ENCODE measurements at regions not wholly inside any gene's neighbourhood (a gene's known extent, or its start where the extent isn't known, plus 50 kb on each side); places are given as distances from the start of the nearest gene placed in this dataset.
"Not testable (repeated sequence)": the region's sequence is repeated elsewhere in the genome, so short reads cannot be mapped to it uniquely, and the experiment has no call there.

DNA sequence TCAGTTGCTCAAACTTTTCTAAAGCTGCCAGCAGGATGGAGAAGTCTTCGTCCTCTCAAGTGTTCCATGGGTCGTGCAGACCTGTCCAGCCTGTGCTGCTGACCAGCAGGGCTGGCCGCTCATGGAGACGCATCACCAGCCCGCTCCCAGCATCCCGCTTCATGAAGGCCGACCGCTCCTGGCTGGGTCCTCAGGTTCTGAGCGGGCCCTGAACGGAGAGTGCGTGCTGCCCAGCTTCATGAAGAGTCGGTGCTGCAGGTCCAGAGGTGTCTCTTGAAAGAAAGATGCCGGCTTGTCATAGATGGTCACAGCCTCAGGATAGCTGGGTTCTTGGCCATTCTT, 75.8 kb upstream of the KCNAB1 start:
- DNase-seq = no peak

DNA sequence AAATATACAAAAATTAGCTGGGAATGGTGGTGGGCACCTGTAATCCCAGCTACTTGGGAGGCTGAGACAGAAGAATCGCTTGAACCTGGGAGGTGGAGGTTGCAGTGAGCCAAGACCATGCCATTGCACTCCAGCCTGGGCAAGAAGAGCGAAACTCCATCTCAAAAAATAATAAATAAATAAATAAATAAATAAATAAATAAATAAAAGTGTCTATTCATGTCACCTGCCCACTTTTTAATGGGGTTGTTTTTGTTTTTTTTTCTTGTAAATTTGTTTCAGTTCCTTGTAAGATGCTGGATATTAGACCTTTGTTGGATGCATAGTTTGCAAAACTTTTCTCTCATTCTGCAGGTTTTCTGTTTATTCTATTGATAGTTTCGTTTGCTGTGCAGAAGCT, 71.9 kb upstream of the KCNAB1 start:
- not testable (repeated sequence) for DNase-seq

DNA sequence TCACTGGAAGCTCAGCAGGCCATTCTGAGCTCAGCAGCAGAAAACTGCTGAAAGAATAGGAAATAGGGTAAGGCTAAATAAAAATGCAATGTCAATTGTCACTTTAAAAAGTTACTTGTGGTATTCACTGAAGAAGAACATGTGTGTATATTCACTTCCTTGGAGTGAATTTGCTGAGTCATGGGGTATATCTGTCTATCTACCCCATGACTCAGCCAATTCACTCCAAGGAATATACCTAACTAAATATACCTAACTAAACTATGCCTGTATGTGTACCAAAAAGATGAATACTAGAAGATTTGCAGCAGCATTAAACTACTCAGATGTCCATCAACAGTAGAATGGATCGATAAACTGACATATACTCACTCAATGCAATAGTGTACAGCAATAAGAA, 69.5 kb upstream of the KCNAB1 start:
- DNase-seq = no peak

DNA sequence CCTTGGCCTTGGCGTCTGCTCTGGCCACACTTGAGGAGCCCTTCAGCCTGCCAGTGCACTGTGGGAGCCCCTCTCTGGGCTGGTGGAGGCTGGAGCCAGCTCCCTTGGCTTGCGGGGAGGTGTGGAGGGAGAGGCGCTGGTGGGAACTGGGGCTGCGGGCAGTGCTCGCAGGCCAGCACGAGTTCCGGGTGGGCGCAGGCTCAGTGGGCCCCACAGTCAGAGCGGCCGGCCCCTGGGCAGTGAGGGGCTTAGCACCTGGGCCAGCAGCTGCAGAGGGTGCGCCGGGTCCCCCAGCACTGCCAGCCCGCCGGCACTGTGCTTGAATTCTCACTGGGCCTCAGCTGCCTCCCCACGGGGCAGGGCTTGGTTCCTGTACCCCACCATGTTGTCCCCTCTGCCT, 68.7 kb upstream of the KCNAB1 start:
- DNase-seq = no peak

DNA sequence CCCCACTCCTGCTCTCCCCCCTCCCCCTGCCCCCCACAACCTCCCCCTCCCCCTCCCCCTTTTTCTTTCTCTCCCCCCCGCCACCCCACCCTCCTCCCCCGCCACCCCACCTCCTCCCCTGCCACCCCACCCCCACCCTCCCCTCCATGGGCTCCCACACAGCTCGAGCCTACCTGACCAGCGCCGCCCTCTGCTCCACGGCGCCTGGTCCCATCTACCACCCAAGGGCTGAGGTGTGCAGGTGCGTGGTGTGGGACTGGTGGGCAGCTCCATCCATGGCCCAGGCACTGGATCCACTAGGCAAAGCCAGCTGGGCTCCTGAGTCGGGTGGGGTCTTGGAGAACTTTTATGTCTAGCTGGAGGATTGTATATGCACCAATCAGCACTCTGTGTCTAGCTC, 68.3 kb upstream of the KCNAB1 start:
- no peak for DNase-seq

DNA sequence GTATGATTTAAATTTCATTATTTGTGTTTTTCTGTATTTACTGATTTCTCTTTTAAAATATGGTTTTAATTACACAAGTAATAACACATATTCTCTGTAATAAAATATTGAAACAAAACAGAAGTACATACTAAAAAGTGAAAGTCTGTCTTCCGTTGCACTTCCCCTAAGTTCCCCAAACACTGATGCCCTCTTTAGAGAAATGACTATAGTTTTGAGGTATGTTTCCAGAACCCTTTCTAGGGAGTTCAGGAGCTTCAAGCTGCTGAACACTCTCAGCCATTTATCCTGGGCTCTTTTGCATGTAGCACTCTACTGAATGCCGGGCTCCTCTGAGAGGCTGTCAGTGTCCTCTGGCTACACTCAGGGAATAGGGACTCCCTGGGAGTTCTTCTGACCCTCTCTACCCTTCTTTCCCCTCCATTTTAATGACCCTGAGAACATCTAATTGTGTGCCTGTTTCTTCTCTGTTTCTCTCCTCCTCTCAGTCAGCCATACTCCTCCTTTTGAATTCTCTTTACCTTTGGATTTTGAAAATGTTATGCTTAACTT, 60.4 kb upstream of the KCNAB1 start:
- DNase-seq = no peak

DNA sequence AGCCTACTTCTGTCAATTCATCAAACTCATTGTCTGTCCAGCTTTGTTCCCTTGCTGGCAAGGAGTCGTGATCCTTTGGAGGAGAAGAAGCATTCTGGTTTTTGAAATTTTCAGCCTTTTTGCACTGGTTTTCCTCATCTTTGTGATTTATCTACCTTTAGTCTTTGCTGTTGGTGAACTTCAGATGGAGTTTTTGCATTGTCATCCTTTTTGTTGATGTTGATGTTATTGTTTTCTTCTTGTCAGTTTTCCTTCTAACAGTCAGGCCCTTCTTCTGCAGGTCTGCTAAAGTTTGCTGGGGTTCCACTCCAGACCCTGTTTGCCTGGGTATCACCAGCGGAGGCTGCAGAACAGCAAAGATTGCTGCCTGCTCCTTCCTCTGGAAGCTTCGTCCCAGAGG, 52.2 kb upstream of the KCNAB1 start:
- not testable (repeated sequence) for DNase-seq

DNA sequence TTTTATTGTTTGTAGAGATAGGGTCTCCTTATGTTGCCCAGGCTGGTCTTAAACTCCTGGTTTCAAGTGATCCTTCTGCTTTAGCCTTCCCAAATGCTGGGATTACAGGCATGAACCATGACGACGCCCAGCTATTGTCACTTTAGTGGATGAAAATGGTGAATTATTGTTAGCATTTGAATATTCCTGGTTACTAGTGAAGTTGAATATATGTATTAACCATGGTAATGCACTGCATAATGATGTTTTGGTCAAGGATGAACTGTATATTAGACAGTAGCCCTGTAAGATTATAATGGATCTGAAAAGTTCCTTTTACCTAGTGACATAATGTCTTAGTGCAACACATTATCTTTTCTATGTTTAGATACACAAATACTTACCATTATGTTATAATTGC, 50.4 kb upstream of the KCNAB1 start:
- DNase-seq = no peak
